Right renal pelvis (tissue), 4 donors: ENCODE measurements at regions not wholly inside any gene's neighbourhood (a gene's known extent, or its start where the extent isn't known, plus 50 kb on each side); places are given as distances from the start of the nearest gene placed in this dataset.

ENCODE experiments used
- DNase-seq, 4 donors: peaks; one replicate each; pipeline ENCODE4 v3.0.0-alpha.2; 2013; ENCODE audit warnings: low read depth in 4 of 4, low spot score in 3 of 4, missing footprints in 1 of 4

DNA sequence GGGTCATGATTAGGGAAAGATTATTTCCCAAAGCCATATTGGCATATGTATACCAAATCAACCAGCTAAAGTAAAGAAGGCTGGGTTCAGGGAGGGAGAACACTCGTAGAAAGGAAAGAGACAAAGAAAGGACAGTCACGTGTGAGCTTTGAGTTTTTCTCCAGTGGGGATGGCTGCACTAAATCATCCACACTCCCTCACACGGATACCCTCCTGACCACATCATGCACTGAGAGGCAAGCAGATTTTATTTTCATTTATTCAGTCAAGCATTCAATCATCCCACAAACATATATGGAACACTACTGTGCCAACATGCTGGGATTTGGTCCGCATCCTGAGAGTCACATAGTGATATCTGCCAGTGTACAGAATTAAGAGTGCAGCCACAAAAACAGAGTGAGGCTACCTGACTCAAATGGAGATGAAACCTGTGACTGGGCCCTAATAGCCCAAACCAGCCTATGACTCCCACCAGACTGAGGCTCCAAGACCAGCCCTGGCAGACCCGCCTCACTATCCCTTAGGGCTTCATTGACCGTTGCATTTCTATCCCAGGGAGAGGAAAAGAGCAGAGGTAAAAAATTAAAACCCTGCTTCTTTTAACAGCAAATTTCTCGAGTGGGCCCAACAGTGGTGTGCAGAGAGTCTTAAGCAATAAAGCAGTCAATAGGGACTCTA lies 155.9 kb downstream of the BARHL2 start:
- no peak for DNase-seq

DNA sequence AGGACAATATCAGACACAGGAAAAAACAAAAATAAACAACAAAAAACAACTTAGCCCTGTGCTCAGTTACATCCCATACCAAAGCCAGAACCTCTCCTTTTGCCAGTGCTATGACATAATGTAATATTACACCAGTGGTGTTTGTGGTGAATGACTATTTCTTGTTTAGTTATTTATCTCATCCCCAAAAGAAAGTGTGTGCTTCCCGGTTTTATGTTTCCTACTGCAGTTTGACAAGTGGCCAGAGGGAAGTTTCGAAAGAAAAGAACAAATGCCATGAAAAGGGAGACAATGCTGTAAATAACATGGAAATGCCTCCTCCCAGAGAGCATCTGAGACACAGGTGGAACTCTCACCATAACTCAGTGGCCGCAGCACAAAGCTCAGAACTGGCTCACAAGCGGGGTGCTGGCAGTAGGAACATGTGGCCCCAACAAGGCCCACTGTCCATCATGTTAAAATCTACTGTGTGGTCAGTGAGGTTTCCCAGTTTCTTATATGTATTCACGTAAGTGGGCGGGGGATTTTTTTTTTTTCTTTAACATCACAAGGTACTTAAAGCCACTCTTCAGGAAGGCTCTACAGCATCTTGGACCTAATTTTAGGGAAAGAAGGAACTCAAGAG lies 158.2 kb downstream of the BARHL2 start:
- no peak for DNase-seq

DNA sequence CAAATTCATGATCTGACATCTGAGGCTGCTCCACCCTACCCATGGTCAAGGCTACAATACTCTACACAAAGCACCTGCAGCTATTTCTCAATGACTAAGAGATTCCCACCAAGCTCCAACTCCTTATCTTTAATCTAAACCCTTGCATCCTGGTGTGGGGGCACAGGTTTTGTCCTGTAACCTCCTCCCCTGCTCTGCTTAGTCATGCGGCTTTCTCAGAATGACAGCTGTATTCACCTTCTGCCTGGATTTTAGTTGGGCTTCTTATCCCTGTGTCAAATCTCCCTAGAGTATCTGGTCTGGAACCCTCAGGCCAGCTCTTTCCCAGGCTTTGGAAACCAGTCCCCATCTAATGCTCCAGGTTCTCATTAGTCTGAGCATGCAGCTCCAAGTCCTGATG lies 159.0 kb downstream of the BARHL2 start:
- no peak for DNase-seq

DNA sequence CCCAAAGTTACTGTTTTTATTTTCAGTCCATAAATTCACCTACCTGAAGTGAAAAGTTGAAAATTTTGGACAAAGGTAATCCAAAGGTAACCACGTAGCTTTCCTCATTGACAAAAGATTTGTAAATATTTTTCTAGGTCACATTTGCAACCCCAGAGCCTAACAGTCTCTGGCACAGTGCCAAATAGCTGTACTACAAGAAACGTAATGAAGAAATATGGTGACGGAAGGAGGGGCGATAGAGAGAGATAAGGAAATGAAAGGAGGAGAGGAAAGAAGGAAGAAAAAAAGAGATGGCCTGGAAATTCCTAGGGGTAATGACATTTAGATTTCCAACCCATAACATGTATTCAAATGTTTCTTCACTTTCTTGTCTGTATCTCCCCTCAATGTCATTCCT lies 159.4 kb downstream of the BARHL2 start:
- no peak for DNase-seq

DNA sequence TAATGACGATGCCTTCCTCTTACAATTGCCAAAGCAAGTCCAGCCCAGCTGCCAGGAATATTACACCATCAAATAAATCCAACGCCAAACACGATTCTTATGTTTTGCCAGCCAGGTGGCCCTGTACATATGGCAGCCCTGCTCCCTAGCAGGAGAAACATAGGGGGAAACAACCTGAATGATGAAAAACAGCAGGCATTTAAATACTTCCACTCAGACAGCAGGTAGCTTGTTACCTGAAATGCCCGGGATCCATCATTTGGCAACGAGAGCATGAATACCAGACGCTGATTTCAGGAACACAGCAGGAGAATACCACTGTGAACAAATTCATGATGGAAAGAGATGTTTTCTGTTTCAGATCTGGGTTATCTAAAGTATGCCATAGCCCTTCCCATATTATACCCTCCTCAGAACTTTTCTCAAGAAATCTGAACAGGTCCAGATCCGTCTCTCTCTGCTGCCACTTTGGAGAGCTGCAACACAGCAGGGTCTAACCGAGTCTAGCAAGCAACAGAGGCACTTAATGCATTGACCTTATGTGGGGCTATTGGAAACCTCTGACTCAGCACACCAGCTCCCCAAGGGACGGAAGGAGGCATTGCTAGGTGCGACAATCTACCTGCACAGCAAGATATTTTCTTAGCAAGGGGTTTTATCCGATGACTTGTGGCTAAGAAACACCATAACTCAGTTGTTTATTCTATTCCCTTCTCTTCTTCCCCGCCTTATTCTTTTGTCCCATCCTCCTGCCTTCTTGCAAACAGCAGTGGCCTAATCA lies 166.3 kb downstream of the BARHL2 start:
- DNase-seq = no peak

DNA sequence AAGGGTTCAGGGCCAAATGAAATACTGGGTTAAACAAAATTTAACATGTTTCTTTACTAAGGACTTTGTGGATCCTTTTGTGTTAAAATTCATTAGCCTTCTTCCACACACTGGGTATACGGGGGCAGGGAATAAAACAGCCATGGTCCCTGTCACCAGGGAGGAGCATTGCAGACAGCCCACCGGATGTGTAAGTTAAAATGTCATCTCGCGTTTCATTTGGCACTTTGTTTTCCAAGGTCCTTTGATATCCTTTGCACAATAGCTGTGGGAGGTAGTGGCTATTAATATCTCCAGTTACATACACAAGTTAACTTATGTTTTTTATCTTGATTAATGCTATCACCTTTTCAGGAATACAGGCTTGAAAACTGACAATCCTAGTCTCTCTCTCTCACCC lies 172.7 kb downstream of the BARHL2 start:
- no peak for DNase-seq

DNA sequence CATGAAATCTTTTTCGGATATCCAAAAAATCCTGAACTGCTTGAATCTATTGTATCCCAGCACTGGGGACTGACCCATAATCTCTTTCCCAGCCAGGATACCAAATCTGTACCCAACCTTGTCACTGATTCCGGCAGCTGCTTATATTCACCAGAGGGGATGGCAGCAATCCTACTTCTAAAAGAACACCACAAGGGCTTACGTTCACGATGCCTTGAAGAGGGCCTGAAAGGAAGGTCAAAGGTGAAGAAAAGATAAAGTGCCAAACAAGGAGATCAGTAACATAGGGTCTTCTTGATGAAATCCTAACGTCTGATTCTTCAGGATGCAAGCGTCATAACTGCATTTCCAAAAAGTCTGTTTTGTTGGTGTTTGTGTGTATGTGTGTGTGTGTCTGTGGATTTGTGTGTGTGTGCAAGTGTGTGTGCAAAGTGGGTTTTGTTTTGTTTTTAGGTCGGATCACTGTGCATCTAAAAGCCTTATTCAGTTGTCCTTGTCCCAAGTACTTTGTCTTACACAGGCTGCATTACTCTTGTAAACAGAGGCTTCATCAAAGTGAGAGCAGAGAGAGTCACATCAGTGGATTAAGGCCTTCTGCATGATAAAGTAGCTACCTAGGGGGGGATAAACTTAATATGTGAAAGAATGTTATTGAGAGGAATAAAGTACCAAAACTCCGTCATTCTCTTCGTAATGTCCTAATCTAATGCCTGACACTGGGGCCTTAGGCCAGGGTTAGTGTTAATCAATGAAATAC lies 179.3 kb downstream of the BARHL2 start:
- no peak for DNase-seq

DNA sequence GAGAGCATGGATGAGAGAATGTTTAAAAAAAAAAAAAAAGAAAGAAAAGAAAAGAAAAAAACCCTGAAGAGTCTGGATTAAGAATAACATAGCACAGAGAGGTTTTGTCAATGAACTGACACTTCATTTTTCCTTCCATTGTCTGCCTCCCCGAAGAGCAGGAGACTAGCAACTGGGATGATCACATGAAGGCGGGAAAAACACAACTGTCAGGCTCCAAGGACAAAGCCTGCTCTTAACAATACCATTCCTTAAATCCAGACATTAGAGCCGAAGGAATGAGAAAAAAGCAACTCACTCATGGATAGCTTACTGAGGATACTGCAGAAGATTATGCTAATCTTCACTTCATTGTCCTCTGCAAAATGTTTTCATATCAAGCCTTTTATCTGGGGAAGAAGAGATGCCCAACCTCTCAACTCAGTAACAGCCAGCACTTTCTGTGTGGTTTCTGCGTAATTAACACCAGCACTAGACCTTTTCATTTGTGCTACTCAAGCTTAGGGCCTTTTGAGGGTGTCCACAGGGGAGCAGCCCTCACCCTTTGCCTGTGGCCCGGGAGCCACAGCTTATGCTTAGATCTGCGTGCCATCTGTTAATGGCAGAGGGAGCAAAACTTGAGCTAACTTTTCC lies 182.3 kb downstream of the BARHL2 start:
- DNase-seq = no peak

DNA sequence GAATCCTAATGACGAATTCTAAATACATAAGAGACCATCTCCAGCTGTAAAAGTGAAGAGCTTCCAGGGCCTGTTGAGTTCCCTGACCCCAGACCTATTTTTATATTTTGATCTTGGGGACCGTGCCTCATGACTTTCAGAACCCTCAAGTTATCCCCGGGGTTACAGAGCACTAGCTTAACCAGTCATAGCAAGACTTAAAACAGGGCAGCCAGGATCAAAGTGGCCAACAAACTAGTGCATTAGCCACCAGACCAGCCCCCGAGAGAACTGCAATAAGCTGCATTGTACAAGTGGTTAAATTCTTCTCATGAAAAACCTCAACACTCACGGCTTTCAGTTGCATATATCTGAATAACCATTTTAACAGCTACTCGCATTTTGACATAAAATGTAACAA lies 183.0 kb downstream of the BARHL2 start:
- DNase-seq = no peak

DNA sequence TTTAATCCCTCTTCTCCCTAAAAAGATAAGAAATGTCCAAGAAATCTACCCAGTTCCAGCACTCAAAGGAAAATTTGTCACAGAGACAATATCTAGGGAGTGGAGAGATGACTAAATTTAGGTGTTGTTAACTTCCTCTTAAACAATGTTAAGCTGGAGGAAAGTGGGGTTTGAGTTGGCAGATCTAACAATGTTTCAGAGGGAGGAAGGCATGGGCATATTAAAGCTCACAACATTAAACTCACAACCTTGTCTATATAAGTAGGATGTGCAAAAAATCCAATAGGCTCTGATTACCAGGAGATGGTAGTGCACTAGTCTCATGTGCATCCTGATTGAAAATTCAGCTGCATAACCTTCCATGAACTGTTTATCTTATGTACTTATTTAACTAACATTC lies 190.1 kb downstream of the BARHL2 start:
- DNase-seq = no peak

DNA sequence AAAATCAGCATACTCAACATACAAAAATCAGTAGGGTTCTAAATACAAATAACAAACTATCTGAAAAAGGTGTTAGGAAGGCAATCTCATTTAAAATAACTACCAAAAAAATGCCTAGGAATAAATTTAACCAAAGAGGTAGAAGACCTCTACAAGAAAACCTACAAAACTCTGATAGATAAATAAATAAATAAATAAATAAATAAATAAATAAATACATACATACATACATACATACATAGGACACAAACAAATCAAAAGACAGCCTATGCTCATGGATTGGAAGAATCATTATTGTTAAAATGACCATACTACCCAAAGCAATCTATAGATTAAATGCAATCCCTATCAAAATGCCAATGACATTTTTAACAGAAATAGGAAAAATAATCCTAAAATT lies 194.7 kb downstream of the BARHL2 start:
- DNase-seq = no peak

DNA sequence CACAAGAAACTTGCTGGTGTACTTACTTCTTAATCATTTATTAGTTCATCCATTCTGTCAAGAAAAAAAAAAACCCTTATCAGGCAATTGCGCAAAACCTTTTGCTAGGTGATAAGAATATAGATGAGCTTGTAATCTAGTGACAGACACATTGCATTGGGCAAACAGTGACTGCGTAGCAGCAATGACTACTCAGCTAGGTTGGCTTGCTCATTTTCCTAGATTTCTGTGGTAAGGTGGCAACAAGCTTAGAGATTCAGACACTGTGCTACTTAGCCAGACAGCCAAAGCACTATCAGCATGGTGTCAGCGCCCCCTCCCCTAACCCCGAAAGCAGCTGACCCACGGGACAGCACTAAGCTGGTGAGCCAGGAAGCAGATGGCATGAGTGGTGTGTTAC lies 203.1 kb downstream of the BARHL2 start:
- DNase-seq = no peak

DNA sequence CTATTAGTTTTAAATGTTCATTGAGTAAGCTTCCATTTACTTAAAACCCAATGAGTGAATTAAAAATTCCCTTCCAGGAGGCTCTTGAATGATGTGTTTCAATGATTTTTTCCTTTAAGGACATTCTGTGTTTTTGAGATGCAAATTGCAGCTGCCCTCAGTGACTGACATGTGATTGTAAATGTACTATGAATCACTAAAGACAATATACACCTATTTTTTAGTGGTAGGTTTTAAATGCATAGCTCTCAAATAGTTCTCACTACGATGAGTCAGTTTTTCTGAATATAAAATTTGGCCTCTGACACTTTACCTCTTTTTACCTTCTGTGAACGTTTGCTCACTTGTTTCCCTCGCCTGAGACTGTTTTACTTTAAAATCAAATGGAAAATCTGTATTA lies 204.7 kb downstream of the BARHL2 start:
- DNase-seq = no peak

DNA sequence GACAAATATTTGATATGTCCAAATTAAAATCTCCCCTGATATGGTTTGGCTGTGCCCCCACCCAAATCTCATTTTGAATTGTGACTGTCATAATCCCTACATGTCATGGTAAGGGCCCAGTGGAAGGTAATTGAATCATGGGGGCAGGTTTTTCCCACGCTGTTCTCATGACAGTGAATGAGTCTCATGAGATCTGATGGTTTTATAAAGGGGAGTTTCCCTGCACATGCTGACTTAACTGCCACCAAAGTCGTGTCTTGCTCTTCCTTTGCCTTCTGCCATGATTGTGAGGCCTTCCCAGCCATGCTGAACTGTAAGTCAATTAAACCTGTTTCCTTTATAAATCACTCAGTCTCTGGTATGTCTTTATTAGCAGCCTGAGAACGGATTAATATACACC lies 207.0 kb downstream of the BARHL2 start:
- DNase-seq = no peak

DNA sequence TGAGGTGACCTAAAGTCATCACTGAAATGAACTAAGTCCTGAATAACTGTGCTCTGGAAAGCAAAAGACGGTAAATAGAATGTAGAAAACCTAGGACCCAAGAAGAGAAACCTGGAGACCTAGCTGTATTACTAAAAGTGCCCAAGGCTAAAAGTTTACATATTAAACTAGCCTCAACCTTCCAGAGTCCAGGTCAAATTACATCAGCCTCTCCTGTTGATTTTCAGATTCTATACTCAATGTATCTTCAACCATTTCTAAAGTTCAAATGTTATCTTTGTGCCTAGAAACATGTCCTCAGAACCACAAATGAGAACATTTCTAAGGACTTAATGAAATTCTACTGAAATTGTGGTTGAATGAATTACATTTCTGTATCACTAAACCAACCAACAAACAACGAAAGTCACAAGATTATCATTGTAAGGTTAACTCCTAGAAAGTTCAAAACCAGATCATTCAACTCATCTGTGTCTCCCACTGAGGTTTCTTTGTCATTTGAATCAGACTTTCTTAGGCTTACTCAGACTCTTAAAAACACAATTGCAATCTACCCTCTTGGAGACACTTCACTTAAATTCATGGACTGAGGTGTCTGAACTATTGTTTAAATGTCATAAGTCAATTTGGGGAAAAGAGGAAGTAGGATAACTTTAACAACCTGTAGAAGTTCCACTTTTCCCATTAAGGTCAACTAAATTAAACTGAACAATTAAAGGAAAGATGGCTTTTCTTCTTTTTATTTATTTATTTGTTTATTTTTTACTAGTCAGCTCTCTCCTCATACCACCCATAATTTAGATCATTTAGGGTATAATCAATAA lies 207.7 kb downstream of the BARHL2 start:
- DNase-seq = no peak

DNA sequence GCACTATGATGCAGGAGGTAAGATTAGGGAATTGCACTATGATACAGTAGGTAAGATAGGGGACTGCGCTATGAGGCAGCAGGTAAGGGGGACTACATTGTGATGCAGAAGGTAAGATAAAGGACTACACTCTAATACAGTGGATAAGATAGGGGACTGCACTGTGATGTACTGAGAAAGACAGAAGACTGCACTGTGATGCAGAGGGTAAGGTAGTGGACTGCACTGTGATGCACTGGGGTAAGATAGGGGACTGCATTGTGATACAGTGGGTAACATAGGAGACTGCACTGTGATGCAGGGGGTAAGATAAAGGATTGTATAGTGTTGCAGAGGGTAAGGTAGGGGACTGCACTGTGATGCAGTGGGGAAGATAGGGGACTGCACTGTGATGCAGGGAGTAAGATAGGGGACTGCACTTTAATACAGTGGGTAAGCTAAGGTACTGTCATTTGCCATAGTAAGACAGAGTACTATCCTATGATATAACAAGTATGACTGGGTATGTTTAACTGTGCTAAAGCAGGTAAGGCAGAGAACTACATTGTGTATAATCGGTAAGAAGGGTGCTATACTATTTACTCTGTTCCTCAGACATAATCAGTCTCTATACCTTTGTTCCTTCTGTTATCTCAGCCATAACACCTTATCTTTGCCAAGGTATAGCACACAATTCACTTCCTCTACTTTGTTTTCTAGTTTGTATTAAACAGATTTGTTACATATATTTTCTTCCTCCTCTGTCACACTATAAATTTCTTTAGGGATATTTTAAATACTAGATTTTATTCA lies 208.5 kb downstream of the BARHL2 start:
- no peak for DNase-seq

DNA sequence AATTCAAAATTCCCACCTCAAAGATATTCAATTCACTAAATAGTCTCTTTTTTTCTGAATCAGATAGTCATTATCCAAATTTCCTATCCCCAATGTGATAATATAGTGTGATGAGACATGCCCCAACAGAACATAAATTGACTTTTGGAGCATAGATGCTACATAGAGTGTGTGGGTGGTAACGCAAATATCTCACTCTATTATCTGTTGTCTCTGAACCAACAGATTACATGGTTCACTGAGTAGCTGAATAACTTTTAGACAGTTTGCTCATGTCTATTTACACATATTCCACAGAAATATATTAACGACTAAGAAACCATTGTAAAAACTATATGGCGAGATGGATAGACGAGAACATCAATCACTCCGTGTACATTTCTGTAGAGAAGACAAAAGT lies 209.9 kb downstream of the BARHL2 start:
- DNase-seq = no peak

DNA sequence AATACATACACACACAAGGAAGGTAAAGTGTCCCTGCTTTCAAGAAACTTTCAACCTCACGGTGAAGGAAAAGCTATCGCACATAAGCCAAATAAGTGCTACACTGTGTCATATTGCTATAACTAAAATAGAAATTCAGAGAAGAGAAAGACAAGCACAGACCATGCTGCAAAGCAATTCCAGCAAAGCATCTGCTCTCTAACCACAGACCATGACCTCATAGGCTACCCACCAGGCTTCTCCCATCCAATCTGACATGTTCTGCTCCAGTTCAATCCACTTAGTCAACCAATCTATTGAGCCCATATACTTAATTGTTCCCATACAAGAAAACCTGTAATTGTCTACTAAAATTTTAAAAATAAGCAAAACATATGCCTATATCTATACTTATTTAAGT lies 211.3 kb downstream of the BARHL2 start:
- DNase-seq = no peak

DNA sequence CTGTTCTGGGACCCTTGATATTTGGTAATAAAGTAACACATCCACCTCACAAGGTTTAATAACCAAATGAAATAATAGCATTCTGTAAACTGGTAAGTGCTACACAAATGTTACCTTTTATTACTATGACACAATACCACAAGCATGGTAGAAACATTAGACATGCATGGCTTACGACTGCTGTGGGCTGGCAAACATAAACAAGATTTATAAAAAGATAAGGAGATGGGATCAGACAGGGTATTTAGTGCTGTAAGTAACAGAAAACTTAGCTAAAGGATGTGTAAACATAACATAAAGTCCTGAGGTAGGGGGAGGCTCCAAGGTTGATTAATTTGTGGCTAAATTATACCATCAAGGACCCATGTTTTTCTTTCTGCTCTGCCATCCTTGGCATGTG lies 212.6 kb downstream of the BARHL2 start:
- DNase-seq = no peak
